Esophagus squamous epithelium (tissue), 4 donors: ENCODE measurements at regions not wholly inside any gene's neighbourhood (a gene's known extent, or its start where the extent isn't known, plus 50 kb on each side); places are given as distances from the start of the nearest gene placed in this dataset.

Experiments
- CTCF ChIP-seq, 6 experiments: fragments of 450-650 bp in 4 of 6; fragments of 200-600 bp in 2 of 6; sonication (generic) in 2 of 6; IDR thresholded peaks; one replicate each; pipeline ENCODE4 v1.5.1; 2016 to 2019; ENCODE audit warnings: antibody characterized with exemption in 6 of 6, mild to moderate bottlenecking in 4 of 6, moderate library complexity in 4 of 6
- POLR2A ChIP-seq, 4 donors: fragments of 450-650 bp; IDR thresholded peaks; one replicate each; pipeline ENCODE4 v1.6.1; 2017; ENCODE audit warnings: antibody characterized with exemption in 4 of 4, mild to moderate bottlenecking in 4 of 4, moderate library complexity in 3 of 4

DNA sequence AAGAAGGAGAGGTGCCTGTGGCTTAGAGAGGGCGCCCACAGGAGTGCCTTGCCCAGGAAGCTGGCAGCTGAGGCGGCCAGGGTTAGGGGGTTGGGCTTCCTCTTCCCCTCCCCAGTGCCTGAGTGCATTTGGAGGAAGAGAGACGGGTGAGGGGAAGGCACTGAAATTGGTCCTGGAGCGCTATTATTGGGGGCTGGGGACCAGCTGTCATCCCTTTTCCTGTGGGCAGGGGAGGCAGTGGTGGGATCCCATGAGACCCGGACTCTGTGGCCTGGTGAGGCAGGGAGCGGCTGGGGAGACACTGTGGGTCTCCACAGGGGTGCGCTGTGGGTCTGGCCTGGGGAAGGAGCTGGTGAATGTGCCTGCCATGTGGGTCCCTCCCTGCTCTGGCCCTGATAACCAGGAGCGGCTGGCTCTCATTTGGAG, 259.7 kb downstream of the SEC14L1 start:
- TF ChIP-seq CTCF (IDR thresholded peaks at IDR 0.05) (peak in 4 of 6 experiments; percentile 28 to 45 (median 35)), POLR2A (IDR thresholded peaks at IDR 0.05) (no peak)
